T-cell (primary cell): ENCODE measurements at regions not wholly inside any gene's neighbourhood (a gene's known extent, or its start where the extent isn't known, plus 50 kb on each side); places are given as distances from the start of the nearest gene placed in this dataset.

Experiments
- ATAC-seq, 4 experiments: fragments of 200-7000 bp in 3 of 4; fragments of 150-1000 bp in 1 of 4; cut with Tn5 transposase; replicated peaks in 1 of 4; 1 replicate in 3 of 4; 2 replicates in 1 of 4; pipeline ENCODE4 v1.10.0; 2021; ENCODE audit warnings: moderate library complexity in 3 of 4, mild to moderate bottlenecking in 2 of 4, moderate number of reproducible peaks in 1 of 4
- CTCF ChIA-PET, 2 donors: fragments of 300-600 bp; sonication (Branson Sonifier 250); formaldehyde crosslinking; loops; one replicate each; lab custom pipeline; 2022; ENCODE audit warnings: antibody characterized with exemption in 2 of 2; lab: Charles Lee
- POLR2A ChIA-PET, 2 donors: fragments of 300-600 bp; sonication (Branson Sonifier 250); formaldehyde crosslinking; loops; one replicate each; lab custom pipeline; 2022; ENCODE audit warnings: antibody characterized with exemption in 2 of 2; lab: Charles Lee
- DNase-seq, 35 experiments: peaks; one replicate each; pipeline versions ENCODE4 v3.0.0 to v3.0.0-alpha.2; 2013 to 2023
- H3K27ac ChIP-seq: one replicate; pipeline ENCODE4 v1.5.1; 2013; ENCODE audit warnings: low read length
- H3K27me3 ChIP-seq, 2 experiments: replicated peaks in 1 of 2; 1 replicate in 1 of 2; 2 replicates in 1 of 2; pipeline versions ENCODE4 v1.6.1 to v1.7.0; 2013; ENCODE audit warnings: low read length in 1 of 2, mixed read lengths in 1 of 2; ENCODE audit not compliant: control insufficient read depth in 2 of 2, insufficient read depth in 2 of 2; ENCODE audit errors: extremely low read depth in 1 of 2
- H3K36me3 ChIP-seq, 2 donors: 1 replicate in 1 of 2; 2 replicates in 1 of 2; pipeline versions ENCODE4 v1.6.1 to v1.7.0; 2013; ENCODE audit warnings: low read length in 1 of 2; ENCODE audit not compliant: control insufficient read depth in 2 of 2, insufficient read depth in 1 of 2; ENCODE audit errors: extremely low read depth in 1 of 2
- H3K4me1 ChIP-seq, 2 experiments: 1 replicate in 1 of 2; 2 replicates in 1 of 2; pipeline versions ENCODE4 v1.6.1 to v1.7.0; 2013; ENCODE audit warnings: low read length in 2 of 2, mixed read lengths in 1 of 2; ENCODE audit not compliant: insufficient read depth in 2 of 2, control insufficient read depth in 1 of 2; ENCODE audit errors: extremely low read depth in 1 of 2
- H3K4me3 ChIP-seq, 2 donors: 1 replicate in 1 of 2; 2 replicates in 1 of 2; pipeline versions ENCODE4 v1.5.1 to v1.7.0; 2013; ENCODE audit warnings: mild to moderate bottlenecking in 2 of 2, low read length in 1 of 2, moderate library complexity in 1 of 2; ENCODE audit not compliant: control insufficient read depth in 1 of 2; ENCODE audit errors: extremely low read depth in 1 of 2
- H3K9me3 ChIP-seq: 2 replicates; pipeline ENCODE4 v1.7.0; 2013
- H3K27ac Mint-ChIP-seq, 2 donors: one replicate each; pipeline ENCODE4 v1.8.0; 2020 to 2021; ENCODE audit warnings: mild to moderate bottlenecking in 2 of 2, mixed read lengths in 2 of 2
- H3K27me3 Mint-ChIP-seq, 2 donors: one replicate each; pipeline ENCODE4 v1.8.0; 2021 to 2022; ENCODE audit warnings: mixed read lengths in 2 of 2
- H3K36me3 Mint-ChIP-seq: one replicate; pipeline ENCODE4 v1.8.0; 2021; ENCODE audit warnings: mixed read lengths
- H3K4me1 Mint-ChIP-seq, 3 donors: one replicate each; pipeline ENCODE4 v1.8.0; 2020 to 2022; ENCODE audit warnings: mixed read lengths in 3 of 3, mild to moderate bottlenecking in 1 of 3
- H3K4me3 Mint-ChIP-seq, 3 donors: one replicate each; pipeline ENCODE4 v1.8.0; 2020 to 2022; ENCODE audit warnings: mild to moderate bottlenecking in 3 of 3, mixed read lengths in 3 of 3, moderate library complexity in 3 of 3
- H3K9me3 Mint-ChIP-seq, 3 donors: one replicate each; pipeline ENCODE4 v1.8.0; 2020 to 2022; ENCODE audit warnings: mixed read lengths in 3 of 3
- WGBS: methylation state at CpG from one replicate; pipeline ENCODE4 v1.1.5; 2013; ENCODE audit warnings: missing lambda C conversion rate; ENCODE audit not compliant: insufficient coverage; 5-methylcytosine and 5-hydroxymethylcytosine counted together

DNA sequence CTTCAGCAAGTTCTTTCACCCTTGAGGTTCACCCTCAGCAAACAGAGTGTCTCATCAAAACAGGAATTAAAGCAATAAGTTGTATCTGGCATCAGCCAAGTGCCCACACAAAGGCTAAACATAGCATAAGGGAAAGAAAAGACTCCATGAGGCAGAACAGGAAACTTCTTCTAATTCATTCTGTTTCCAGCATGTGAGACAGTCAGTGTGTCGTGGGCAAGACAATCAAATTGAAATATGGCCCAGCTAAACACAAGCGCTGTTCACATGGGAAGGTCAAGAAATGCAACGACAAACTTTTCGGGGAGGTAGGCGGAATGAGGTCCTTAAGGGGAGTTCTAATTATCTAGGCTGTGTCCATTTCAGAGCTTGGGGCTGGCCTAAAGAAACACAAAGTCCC lies 393.4 kb downstream of the HAPSTR1 start:
- H3K4me3 ChIP-seq = no peak overlapping the region
- Mint-ChIP-seq H3K9me3 (peaks cover 0 to 4% (median 0%) of the 10 kb centered on the region in 3 donors), H3K4me3 (no peak overlapping the region), H3K27me3 (no peaks in the 10 kb centered on the region), H3K36me3 (no peaks in the 10 kb centered on the region), H3K4me1 (no peaks in the 10 kb centered on the region), H3K27ac (no peak overlapping the region)
- no peaks in the 10 kb centered on the region for H3K9me3 ChIP-seq
- ChIA-PET POLR2A (interaction anchor here in 1 of 2 donors (0.6 kb wide), 1 partner anchor 120 kb away, joined by 5 read pairs; no protein-coding TSS in a partner anchor), CTCF (no interaction called here)
- no peak for DNase-seq
- ATAC-seq = no peak
- 27% methylated on average over 5 of the region's 5 CpGs for WGBS
- no peaks in the 10 kb centered on the region for H3K4me1 ChIP-seq
- no peak overlapping the region for H3K27ac ChIP-seq
- H3K27me3 ChIP-seq = peaks cover 0 to 4% of the 10 kb centered on the region in 2 experiments
- no peaks in the 10 kb centered on the region for H3K36me3 ChIP-seq

GRCh38 chr16:9489835-9490467 lies 398.5 kb downstream of the HAPSTR1 start:
- Mint-ChIP-seq H3K36me3 (no peaks in the 10 kb centered on the region), H3K4me1 (no peaks in the 10 kb centered on the region), H3K9me3 (peaks cover 5 to 10% (median 6%) of the 10 kb centered on the region in 3 donors), H3K4me3 (no peak overlapping the region), H3K27ac (no peak overlapping the region), H3K27me3 (no peaks in the 10 kb centered on the region)
- Histone ChIP-seq H3K36me3 (no peaks in the 10 kb centered on the region), H3K9me3 (no peaks in the 10 kb centered on the region), H3K4me1 (no peaks in the 10 kb centered on the region), H3K4me3 (no peak overlapping the region), H3K27ac (no peak overlapping the region), H3K27me3 (no peaks in the 10 kb centered on the region)
- DNase-seq = no peak
- ChIA-PET POLR2A (no interaction called here), CTCF (no interaction called here)
- WGBS = 70% methylated on average over 6 of the region's 10 CpGs
- no peak for ATAC-seq

DNA sequence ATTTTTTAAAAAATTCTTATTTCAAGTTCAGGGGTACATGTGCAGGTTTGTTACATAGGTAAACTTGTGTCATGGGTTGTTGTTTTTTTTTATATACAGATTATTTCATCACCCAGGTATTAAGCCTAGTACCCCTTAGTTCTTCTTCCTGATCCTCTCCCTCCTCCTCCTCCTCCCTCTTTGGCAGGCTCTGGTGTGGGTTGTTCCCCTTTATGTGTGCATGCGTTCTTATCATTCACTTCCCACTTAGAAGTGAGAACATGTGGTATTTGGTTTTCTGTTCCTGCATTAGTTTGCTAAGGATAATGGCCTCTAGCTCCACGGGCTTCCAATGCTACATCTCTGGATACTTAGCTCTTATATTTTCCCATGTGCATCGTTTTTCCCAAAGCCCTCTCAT lies 404.4 kb downstream of the HAPSTR1 start:
- no peaks in the 10 kb centered on the region for H3K4me1 ChIP-seq
- ChIA-PET CTCF (no interaction called here), POLR2A (no interaction called here)
- H3K4me3 ChIP-seq = no peak overlapping the region
- DNase-seq = no peak
- no peaks in the 10 kb centered on the region for H3K9me3 ChIP-seq
- peaks cover 0 to 3% of the 10 kb centered on the region in 2 donors for H3K27me3 Mint-ChIP-seq
- H3K36me3 Mint-ChIP-seq = no peaks in the 10 kb centered on the region
- peaks cover 8 to 10% (median 9%) of the 10 kb centered on the region in 3 donors for H3K9me3 Mint-ChIP-seq
- ATAC-seq = no peak
- H3K4me1 Mint-ChIP-seq = no peaks in the 10 kb centered on the region
- no peaks in the 10 kb centered on the region for H3K36me3 ChIP-seq
- no peaks in the 10 kb centered on the region for H3K27me3 ChIP-seq
- H3K27ac ChIP-seq = no peak overlapping the region
- H3K27ac Mint-ChIP-seq = no peak overlapping the region
- 0% methylated on average over 1 of the region's 3 CpGs for WGBS
- no peak overlapping the region for H3K4me3 Mint-ChIP-seq

GRCh38 chr16:9497750-9498149 lies 406.3 kb downstream of the HAPSTR1 start:
- no peaks in the 10 kb centered on the region for H3K36me3 Mint-ChIP-seq
- H3K9me3 Mint-ChIP-seq = peaks cover 2 to 5% (median 5%) of the 10 kb centered on the region in 3 donors
- no peak for DNase-seq
- no peak for ATAC-seq
- no peaks in the 10 kb centered on the region for H3K36me3 ChIP-seq
- ChIA-PET CTCF (no interaction called here), POLR2A (no interaction called here)
- no CpG with 5 or more reads among the region's 3 CpGs for WGBS
- no peak overlapping the region for H3K27ac Mint-ChIP-seq
- no peaks in the 10 kb centered on the region for H3K27me3 ChIP-seq
- no peaks in the 10 kb centered on the region for H3K4me1 ChIP-seq
- H3K27ac ChIP-seq = no peak overlapping the region
- H3K4me3 Mint-ChIP-seq = no peak overlapping the region
- H3K9me3 ChIP-seq = no peaks in the 10 kb centered on the region
- H3K4me3 ChIP-seq = no peak overlapping the region
- no peaks in the 10 kb centered on the region for H3K4me1 Mint-ChIP-seq
- H3K27me3 Mint-ChIP-seq = peaks cover 0 to 3% of the 10 kb centered on the region in 2 donors

GRCh38 chr16:9499941-9500593 lies 408.6 kb downstream of the HAPSTR1 start:
- POLR2A ChIA-PET = no interaction called here

GRCh38 chr16:9500872-9501271 lies 409.4 kb downstream of the HAPSTR1 start:
- no peaks in the 10 kb centered on the region for H3K27me3 ChIP-seq
- Mint-ChIP-seq H3K4me3 (no peak overlapping the region), H3K27ac (no peak overlapping the region), H3K36me3 (no peaks in the 10 kb centered on the region), H3K27me3 (peaks cover 0 to 2% of the 10 kb centered on the region in 2 donors), H3K9me3 (peaks cover 0 to 5% (median 5%) of the 10 kb centered on the region in 3 donors), H3K4me1 (no peaks in the 10 kb centered on the region)
- H3K36me3 ChIP-seq = no peaks in the 10 kb centered on the region
- DNase-seq = no peak
- no peaks in the 10 kb centered on the region for H3K4me1 ChIP-seq
- no peaks in the 10 kb centered on the region for H3K9me3 ChIP-seq
- ChIA-PET CTCF (no interaction called here), POLR2A (no interaction called here)
- no peak for ATAC-seq
- H3K27ac ChIP-seq = no peak overlapping the region
- WGBS = 75% methylated on average over 2 of the region's 2 CpGs
- no peak overlapping the region for H3K4me3 ChIP-seq

More at GRCh38 chr16:9499941-9500593, 408.6 kb downstream of the HAPSTR1 start:
- H3K27ac Mint-ChIP-seq = no peak overlapping the region
- Histone ChIP-seq H3K36me3 (no peaks in the 10 kb centered on the region), H3K4me1 (no peaks in the 10 kb centered on the region), H3K27me3 (no peaks in the 10 kb centered on the region), H3K27ac (no peak overlapping the region), H3K4me3 (no peak overlapping the region), H3K9me3 (no peaks in the 10 kb centered on the region)
- CTCF ChIA-PET = no interaction called here
- peaks cover 0 to 5% (median 5%) of the 10 kb centered on the region in 3 donors for H3K9me3 Mint-ChIP-seq
- H3K27me3 Mint-ChIP-seq = peaks cover 0 to 3% of the 10 kb centered on the region in 2 donors
- DNase-seq (no peak), ATAC-seq (no peak)
- H3K36me3 Mint-ChIP-seq = no peaks in the 10 kb centered on the region
- no CpG with 5 or more reads among the region's 1 CpG for WGBS
- no peaks in the 10 kb centered on the region for H3K4me1 Mint-ChIP-seq
- no peak overlapping the region for H3K4me3 Mint-ChIP-seq
